Kidney epithelial cell (primary cell): ENCODE measurements at regions not wholly inside any gene's neighbourhood (a gene's known extent, or its start where the extent isn't known, plus 50 kb on each side); places are given as distances from the start of the nearest gene placed in this dataset.

Experiments
- DNase-seq: peaks from one replicate; pipeline ENCODE4 v3.0.0-alpha.2; 2010; ENCODE audit warnings: low read depth
- H3K27me3 ChIP-seq: 2 replicates; pipeline ENCODE4 v1.6.0; 2011; ENCODE audit warnings: low read length; ENCODE audit not compliant: control insufficient read depth, insufficient read depth
- H3K36me3 ChIP-seq: 2 replicates; pipeline ENCODE4 v1.5.1; 2011; ENCODE audit warnings: low read length; ENCODE audit not compliant: control insufficient read depth, insufficient read depth
- H3K4me3 ChIP-seq: 2 replicates; pipeline ENCODE4 v1.5.1; 2011; ENCODE audit warnings: low read depth, mild to moderate bottlenecking, control low read depth, low read length
- TF ChIP-seq, protein P1 (sequence below): IDR thresholded peaks from 2 replicates; pipeline ENCODE4 v1.5.1; 2011; ENCODE audit warnings: mild to moderate bottlenecking, moderate library complexity, low read length, control low read depth, inconsistent platforms; ENCODE audit not compliant: insufficient read depth, poor library complexity, severe bottlenecking

DNA sequence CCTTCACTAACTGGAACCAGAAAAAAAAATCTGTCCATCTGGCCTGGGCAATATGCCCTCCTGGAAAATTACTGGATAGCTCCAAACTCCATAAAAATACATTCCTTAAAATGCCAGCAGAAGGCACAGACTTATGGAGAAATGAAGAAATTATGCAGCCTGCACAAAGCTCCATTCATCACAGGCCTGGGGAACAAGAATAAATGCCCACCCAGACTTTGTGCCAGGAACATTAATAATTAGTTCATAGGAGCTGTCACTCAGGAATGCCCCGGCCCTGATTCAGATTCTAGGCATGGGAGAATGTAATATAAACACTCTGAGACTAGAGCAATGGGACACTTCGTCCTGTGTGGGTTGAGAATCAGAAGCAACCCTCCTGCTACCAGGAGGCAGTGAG, 199.3 kb downstream of the OTOR start:
- Histone ChIP-seq H3K27me3 (no peaks in the 10 kb centered on the region), H3K4me3 (no peak overlapping the region), H3K36me3 (no peaks in the 10 kb centered on the region)
- TF ChIP-seq, protein P1, sequence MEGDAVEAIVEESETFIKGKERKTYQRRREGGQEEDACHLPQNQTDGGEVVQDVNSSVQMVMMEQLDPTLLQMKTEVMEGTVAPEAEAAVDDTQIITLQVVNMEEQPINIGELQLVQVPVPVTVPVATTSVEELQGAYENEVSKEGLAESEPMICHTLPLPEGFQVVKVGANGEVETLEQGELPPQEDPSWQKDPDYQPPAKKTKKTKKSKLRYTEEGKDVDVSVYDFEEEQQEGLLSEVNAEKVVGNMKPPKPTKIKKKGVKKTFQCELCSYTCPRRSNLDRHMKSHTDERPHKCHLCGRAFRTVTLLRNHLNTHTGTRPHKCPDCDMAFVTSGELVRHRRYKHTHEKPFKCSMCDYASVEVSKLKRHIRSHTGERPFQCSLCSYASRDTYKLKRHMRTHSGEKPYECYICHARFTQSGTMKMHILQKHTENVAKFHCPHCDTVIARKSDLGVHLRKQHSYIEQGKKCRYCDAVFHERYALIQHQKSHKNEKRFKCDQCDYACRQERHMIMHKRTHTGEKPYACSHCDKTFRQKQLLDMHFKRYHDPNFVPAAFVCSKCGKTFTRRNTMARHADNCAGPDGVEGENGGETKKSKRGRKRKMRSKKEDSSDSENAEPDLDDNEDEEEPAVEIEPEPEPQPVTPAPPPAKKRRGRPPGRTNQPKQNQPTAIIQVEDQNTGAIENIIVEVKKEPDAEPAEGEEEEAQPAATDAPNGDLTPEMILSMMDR = no peak
- no peak for DNase-seq

DNA sequence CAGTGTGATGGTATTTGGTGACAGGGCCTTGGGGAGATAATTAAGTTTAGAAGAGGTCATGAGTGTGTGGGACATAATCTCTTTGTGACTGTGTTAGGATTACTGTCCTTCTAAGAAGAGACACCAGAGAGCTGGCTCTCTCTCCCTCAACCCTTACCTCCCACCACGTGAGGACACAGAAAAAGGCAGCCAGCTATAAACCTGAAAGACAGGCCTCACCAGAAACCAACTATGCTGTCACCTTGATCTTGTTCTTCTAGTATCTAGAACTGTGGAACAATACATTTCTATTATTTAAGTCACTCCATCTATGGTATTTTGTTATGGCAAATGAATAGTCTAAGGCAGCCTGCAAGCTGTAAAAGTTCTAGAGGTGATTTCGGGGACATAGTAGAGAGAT, 203.7 kb downstream of the OTOR start:
- DNase-seq = no peak
- TF ChIP-seq, protein P1 = no peak
- Histone ChIP-seq H3K4me3 (no peak overlapping the region), H3K27me3 (no peaks in the 10 kb centered on the region), H3K36me3 (no peaks in the 10 kb centered on the region)

DNA sequence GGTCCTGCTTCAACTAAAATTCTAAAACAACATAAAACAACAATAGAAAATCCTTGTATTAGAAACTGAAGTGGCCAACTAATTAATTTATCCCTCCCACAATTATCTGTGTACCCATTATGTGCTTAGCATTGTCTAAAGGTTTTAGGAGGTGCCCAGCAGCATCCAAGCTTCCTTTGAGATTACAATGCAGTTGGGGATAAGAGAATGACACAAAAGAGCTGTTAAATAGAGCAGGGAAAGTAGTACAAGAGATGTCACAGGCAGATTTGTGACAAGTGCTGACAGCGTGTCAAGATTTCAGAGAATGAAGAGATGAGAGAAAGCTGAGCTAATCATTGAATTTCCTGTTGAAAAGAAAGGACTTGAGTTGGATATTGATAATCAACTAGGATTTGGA, 204.8 kb downstream of the OTOR start:
- TF ChIP-seq, protein P1 = no peak
- no peak for DNase-seq
- H3K36me3 ChIP-seq = no peaks in the 10 kb centered on the region
- no peaks in the 10 kb centered on the region for H3K27me3 ChIP-seq
- H3K4me3 ChIP-seq = no peak overlapping the region

DNA sequence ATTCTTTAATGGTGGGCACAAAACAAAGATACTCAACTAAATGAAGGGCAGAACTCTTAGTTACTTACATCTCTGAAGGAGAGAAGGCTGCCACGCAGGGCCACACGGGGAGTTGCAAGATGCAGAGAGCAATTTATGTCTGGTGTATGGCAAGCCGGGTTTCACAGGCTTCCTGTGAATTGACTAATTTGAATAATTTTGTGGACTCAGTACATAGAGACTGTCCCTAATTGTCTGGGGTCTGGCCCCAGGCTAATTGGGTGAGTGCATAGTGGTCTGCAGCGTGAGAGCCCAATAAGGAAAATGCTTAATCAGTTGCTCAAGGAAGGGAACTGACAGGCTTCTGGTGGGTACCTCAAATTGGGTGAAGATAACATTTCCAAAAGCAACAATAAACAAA, 205.7 kb downstream of the OTOR start:
- H3K36me3 ChIP-seq = no peaks in the 10 kb centered on the region
- H3K27me3 ChIP-seq = no peaks in the 10 kb centered on the region
- no peak overlapping the region for H3K4me3 ChIP-seq
- TF ChIP-seq, protein P1 = no peak
- no peak for DNase-seq

DNA sequence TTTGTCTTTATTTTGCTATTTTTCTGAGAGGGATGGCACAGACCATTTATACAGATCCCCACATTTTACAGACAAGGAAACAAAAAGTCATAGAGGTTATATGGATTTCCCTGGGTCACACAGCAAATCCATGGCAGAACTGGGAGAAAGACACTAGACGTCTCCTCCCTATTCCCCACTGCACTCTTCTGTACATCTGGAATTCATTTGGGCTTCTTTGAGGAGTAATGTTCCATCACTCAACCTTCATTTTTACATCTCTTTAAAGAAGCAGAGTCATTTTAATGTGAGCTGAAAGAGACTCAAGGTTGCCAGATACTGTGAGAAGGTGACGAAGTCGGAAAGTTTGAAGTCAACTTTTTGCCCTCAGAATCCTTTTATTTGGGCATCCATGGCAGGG, 207.3 kb downstream of the OTOR start:
- H3K36me3 ChIP-seq = no peaks in the 10 kb centered on the region
- no peak overlapping the region for H3K4me3 ChIP-seq
- TF ChIP-seq, protein P1 = no peak
- DNase-seq = no peak
- H3K27me3 ChIP-seq = no peaks in the 10 kb centered on the region

DNA sequence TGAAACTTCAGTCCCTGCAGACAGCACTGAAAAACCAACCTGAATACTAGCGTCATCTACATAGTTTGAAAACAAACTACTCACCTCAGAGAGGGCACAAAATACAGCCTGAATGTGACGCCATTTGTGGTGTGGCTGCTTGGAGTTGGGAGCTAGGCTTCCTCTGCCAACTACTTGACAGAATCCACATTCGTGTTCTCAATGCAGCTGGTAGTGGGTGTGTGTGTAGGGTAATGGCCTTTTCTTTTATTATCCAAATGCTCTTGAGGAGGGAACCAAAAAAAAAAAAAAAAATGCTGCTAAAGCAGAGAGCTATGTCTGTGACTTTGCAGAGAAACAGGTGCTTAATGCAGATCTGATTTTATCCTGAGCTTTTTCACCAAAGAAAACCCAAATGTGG, 207.8 kb downstream of the OTOR start:
- Histone ChIP-seq H3K4me3 (no peak overlapping the region), H3K27me3 (no peaks in the 10 kb centered on the region), H3K36me3 (no peaks in the 10 kb centered on the region)
- TF ChIP-seq, protein P1 = no peak
- DNase-seq = no peak
